ENCODE measurements at regions not wholly inside any gene's neighbourhood (a gene's known extent, or its start where the extent isn't known, plus 50 kb on each side); places are given as distances from the start of the nearest gene placed in this dataset.

GRCh38 chr10:121310151-121310711, 288.0 kb downstream of the FGFR2 start:
- Histone ChIP-seq H3K36me3 (ENCODE audit: low read length) (no peaks in the 10 kb centered on the region), H3K4me3 (ENCODE audit: insufficient read depth, low read length, poor library complexity, severe bottlenecking) (no peak overlapping the region), H3F3A (ENCODE audit: insufficient read depth) (no peaks in the 10 kb centered on the region), H3K27ac (ENCODE audit: low read depth, low read length) (no peak overlapping the region), H3K79me2 (ENCODE audit: insufficient read depth, low read length) (no peaks in the 10 kb centered on the region), H3K9me3 (ENCODE audit: insufficient read depth, low read length) (no peaks in the 10 kb centered on the region), H3K27me3 (ENCODE audit: low read length) (no peaks in the 10 kb centered on the region), H4K20me1 (ENCODE audit: low read depth, low read length) (no peaks in the 10 kb centered on the region), H2AFZ (ENCODE audit: low read depth, low read length, severe bottlenecking) (no peak overlapping the region), H3K9ac (ENCODE audit: low read length) (no peak overlapping the region), H3K4me2 (ENCODE audit: low read depth, low read length, poor library complexity, severe bottlenecking) (no peak overlapping the region), H3K9me2 (replicated peaks; ENCODE audit: insufficient read depth, low read length) (no peaks in the 10 kb centered on the region)
- no peak for TF ChIP-seq CTCF (IDR thresholded peaks at IDR 0.05; ENCODE audit: insufficient read depth, low read length, poor library complexity, severe bottlenecking)
- TF ChIP-seq EZH2phosphoT487 (conservative IDR thresholded peaks at IDR 0.05; ENCODE audit: low read length): no peak

- no peak overlapping the region for H3K9ac ChIP-seq (ENCODE audit: low read length)
Observed at GRCh38 chr10:121311812-121312443, 286.3 kb downstream of the FGFR2 start.

GRCh38 chr10:121312587-121312986, 285.7 kb downstream of the FGFR2 start:
- no peaks in the 10 kb centered on the region for H4K20me1 ChIP-seq (ENCODE audit: low read depth, low read length)
- H3K27ac ChIP-seq (ENCODE audit: low read depth, low read length): no peak overlapping the region

More at GRCh38 chr10:121311812-121312443, 286.3 kb downstream of the FGFR2 start:
- no peaks in the 10 kb centered on the region for H3K9me2 ChIP-seq (replicated peaks; ENCODE audit: insufficient read depth, low read length)
- no peaks in the 10 kb centered on the region for H3K79me2 ChIP-seq (ENCODE audit: insufficient read depth, low read length)
- no peaks in the 10 kb centered on the region for H3K36me3 ChIP-seq (ENCODE audit: low read length)
- no peaks in the 10 kb centered on the region for H3F3A ChIP-seq (ENCODE audit: insufficient read depth)
- H3K9me3 ChIP-seq (ENCODE audit: insufficient read depth, low read length): no peaks in the 10 kb centered on the region
- H3K4me2 ChIP-seq (ENCODE audit: low read depth, low read length, poor library complexity, severe bottlenecking): no peak overlapping the region
- TF ChIP-seq EZH2phosphoT487 (conservative IDR thresholded peaks at IDR 0.05; ENCODE audit: low read length) (no peak), CTCF (IDR thresholded peaks at IDR 0.05; ENCODE audit: insufficient read depth, low read length, poor library complexity, severe bottlenecking) (no peak)
- H4K20me1 ChIP-seq (ENCODE audit: low read depth, low read length): no peaks in the 10 kb centered on the region
- H2AFZ ChIP-seq (ENCODE audit: low read depth, low read length, severe bottlenecking): no peak overlapping the region
- no peak overlapping the region for H3K27ac ChIP-seq (ENCODE audit: low read depth, low read length)
- H3K4me3 ChIP-seq (ENCODE audit: insufficient read depth, low read length, poor library complexity, severe bottlenecking): no peak overlapping the region
- no peaks in the 10 kb centered on the region for H3K27me3 ChIP-seq (ENCODE audit: low read length)

More at GRCh38 chr10:121312587-121312986, 285.7 kb downstream of the FGFR2 start:
- Histone ChIP-seq H3K9me3 (ENCODE audit: insufficient read depth, low read length) (no peaks in the 10 kb centered on the region), H3K4me3 (ENCODE audit: insufficient read depth, low read length, poor library complexity, severe bottlenecking) (no peak overlapping the region), H3K79me2 (ENCODE audit: insufficient read depth, low read length) (no peaks in the 10 kb centered on the region), H3K27me3 (ENCODE audit: low read length) (no peaks in the 10 kb centered on the region), H3K4me2 (ENCODE audit: low read depth, low read length, poor library complexity, severe bottlenecking) (no peak overlapping the region), H2AFZ (ENCODE audit: low read depth, low read length, severe bottlenecking) (no peak overlapping the region), H3K36me3 (ENCODE audit: low read length) (no peaks in the 10 kb centered on the region), H3F3A (ENCODE audit: insufficient read depth) (no peaks in the 10 kb centered on the region), H3K9me2 (replicated peaks; ENCODE audit: insufficient read depth, low read length) (no peaks in the 10 kb centered on the region), H3K9ac (ENCODE audit: low read length) (no peak overlapping the region)
- TF ChIP-seq CTCF (IDR thresholded peaks at IDR 0.05; ENCODE audit: insufficient read depth, low read length, poor library complexity, severe bottlenecking): no peak
- no peak for TF ChIP-seq EZH2phosphoT487 (conservative IDR thresholded peaks at IDR 0.05; ENCODE audit: low read length)
